Peyer's patch (tissue), 4 donors: ENCODE measurements at regions not wholly inside any gene's neighbourhood (a gene's known extent, or its start where the extent isn't known, plus 50 kb on each side); places are given as distances from the start of the nearest gene placed in this dataset.

Experiments
- CTCF ChIP-seq, 6 experiments: fragments of 450-650 bp in 4 of 6; fragments of 200-600 bp in 2 of 6; sonication (generic) in 1 of 6; IDR thresholded peaks; one replicate each; pipeline ENCODE4 v1.5.1; 2017 to 2019; ENCODE audit warnings: antibody characterized with exemption in 6 of 6, mild to moderate bottlenecking in 3 of 6, moderate library complexity in 1 of 6
- POLR2A ChIP-seq, 2 donors: fragments of 450-650 bp; IDR thresholded peaks; one replicate each; pipeline ENCODE4 v1.5.1; 2017; ENCODE audit warnings: antibody characterized with exemption in 2 of 2, mild to moderate bottlenecking in 2 of 2, moderate library complexity in 2 of 2

- TF ChIP-seq CTCF (IDR thresholded peaks at IDR 0.05) (no peak), POLR2A (IDR thresholded peaks at IDR 0.05) (no peak)
These were observed 1096.8 kb upstream of the ATXN8OS start for GRCh38 chr13:69010789-69011188.
